Loucy (cell line): ENCODE measurements at regions not wholly inside any gene's neighbourhood (a gene's known extent, or its start where the extent isn't known, plus 50 kb on each side); places are given as distances from the start of the nearest gene placed in this dataset.

Source experiments
- H2AFZ ChIP-seq: fragments of 200-600 bp; sonication (generic); 2 replicates; pipeline ENCODE4 v1.6.0; 2016; ENCODE audit warnings: antibody characterized with exemption, mild to moderate bottlenecking, low read length, moderate library complexity
- H3F3A ChIP-seq: fragments of 200-600 bp; 2 replicates; pipeline ENCODE4 v1.6.0; 2016; ENCODE audit warnings: antibody characterized with exemption, low read depth, mild to moderate bottlenecking
- H3K27me3 ChIP-seq: fragments of 200-600 bp; sonication (generic); 2 replicates; pipeline ENCODE4 v1.6.1; 2014; ENCODE audit warnings: low read length, mild to moderate bottlenecking; ENCODE audit not compliant: insufficient read depth, poor library complexity, severe bottlenecking
- H3K36me3 ChIP-seq: fragments of 200-600 bp; sonication (generic); 2 replicates; pipeline ENCODE4 v1.6.1; 2016; ENCODE audit warnings: low read length; ENCODE audit not compliant: insufficient read depth
- H3K4me1 ChIP-seq: fragments of 200-600 bp; sonication (generic); 2 replicates; pipeline ENCODE4 v1.5.1; 2014; ENCODE audit warnings: low read length, mild to moderate bottlenecking; ENCODE audit not compliant: insufficient read depth, poor library complexity, severe bottlenecking
- H3K4me2 ChIP-seq: fragments of 200-600 bp; sonication (generic); 2 replicates; pipeline ENCODE4 v1.6.0; 2014; ENCODE audit warnings: antibody characterized with exemption, low read length, low read depth, mild to moderate bottlenecking; ENCODE audit not compliant: poor library complexity, severe bottlenecking
- H3K4me3 ChIP-seq: fragments of 200-600 bp; sonication (generic); 2 replicates; pipeline ENCODE4 v1.5.1; 2014; ENCODE audit warnings: low read length, mild to moderate bottlenecking, mixed read lengths; ENCODE audit not compliant: poor library complexity, severe bottlenecking
- H3K79me2 ChIP-seq: fragments of 200-600 bp; sonication (generic); 2 replicates; pipeline ENCODE4 v1.6.1; 2014; ENCODE audit warnings: low read length; ENCODE audit not compliant: insufficient read depth
- H3K9ac ChIP-seq: fragments of 200-600 bp; sonication (generic); 2 replicates; pipeline ENCODE4 v1.6.0; 2014; ENCODE audit warnings: mild to moderate bottlenecking, low read depth, low read length, moderate library complexity; ENCODE audit not compliant: poor library complexity, severe bottlenecking
- H3K9me2 ChIP-seq: fragments of 200-600 bp; sonication (generic); replicated peaks from 2 replicates; pipeline ENCODE4 v1.6.1; 2016; ENCODE audit warnings: low read depth, low read length, mixed read lengths
- H3K9me3 ChIP-seq: fragments of 200-600 bp; sonication (generic); 2 replicates; pipeline ENCODE4 v1.6.1; 2014; ENCODE audit warnings: mild to moderate bottlenecking, antibody characterized with exemption, low read length, low read depth; ENCODE audit not compliant: insufficient read depth
- H4K20me1 ChIP-seq: fragments of 200-600 bp; sonication (generic); 2 replicates; pipeline ENCODE4 v1.6.0; 2014; ENCODE audit warnings: antibody characterized with exemption, low read length, mild to moderate bottlenecking; ENCODE audit not compliant: insufficient read depth, poor library complexity, severe bottlenecking
- EZH2phosphoT487 ChIP-seq: fragments of 200-600 bp; IDR thresholded peaks from 2 replicates; pipeline ENCODE4 v1.6.1; 2018; ENCODE audit warnings: antibody characterized with exemption, mild to moderate bottlenecking, moderate library complexity, borderline replicate concordance
- TF ChIP-seq, protein P1 (sequence below): fragments of 200-600 bp; sonication (generic); conservative IDR thresholded peaks from 2 replicates; pipeline ENCODE4 v1.5.1; 2014; ENCODE audit warnings: mild to moderate bottlenecking, antibody characterized with exemption, low read length

DNA sequence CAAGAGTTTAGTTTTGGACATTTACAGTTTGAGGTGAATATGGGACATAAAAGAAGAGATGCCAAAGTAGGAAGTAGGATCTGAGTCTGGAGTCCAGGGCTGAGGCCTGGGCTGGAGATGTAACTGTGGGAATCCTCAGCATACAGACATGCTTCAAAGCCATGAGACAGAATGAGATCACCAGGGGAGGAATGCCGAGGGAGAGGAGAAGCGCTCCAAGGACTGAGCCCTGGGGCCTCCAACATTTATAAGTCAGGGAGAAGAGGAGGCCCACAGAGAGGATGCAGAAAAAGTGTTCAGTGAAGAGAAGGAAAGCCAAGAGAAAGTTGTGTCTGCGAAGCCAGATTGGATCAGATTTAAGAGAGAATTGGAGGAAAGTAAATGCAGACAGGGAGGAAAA, 277.5 kb upstream of the MYOCD start:
- Histone ChIP-seq H3K4me3 (no peak overlapping the region), H3K4me2 (no peak overlapping the region), H2AFZ (no peak overlapping the region), H3K27me3 (no peaks in the 10 kb centered on the region), H3F3A (no peaks in the 10 kb centered on the region), H3K9ac (no peak overlapping the region), H3K79me2 (no peaks in the 10 kb centered on the region), H3K9me3 (peaks cover 3% of the 10 kb centered on the region; the same call in 1 of the 2 replicates), H3K4me1 (no peaks in the 10 kb centered on the region), H4K20me1 (no peaks in the 10 kb centered on the region), H3K9me2 (no peaks in the 10 kb centered on the region), H3K36me3 (no peaks in the 10 kb centered on the region)
- TF ChIP-seq, protein P1, sequence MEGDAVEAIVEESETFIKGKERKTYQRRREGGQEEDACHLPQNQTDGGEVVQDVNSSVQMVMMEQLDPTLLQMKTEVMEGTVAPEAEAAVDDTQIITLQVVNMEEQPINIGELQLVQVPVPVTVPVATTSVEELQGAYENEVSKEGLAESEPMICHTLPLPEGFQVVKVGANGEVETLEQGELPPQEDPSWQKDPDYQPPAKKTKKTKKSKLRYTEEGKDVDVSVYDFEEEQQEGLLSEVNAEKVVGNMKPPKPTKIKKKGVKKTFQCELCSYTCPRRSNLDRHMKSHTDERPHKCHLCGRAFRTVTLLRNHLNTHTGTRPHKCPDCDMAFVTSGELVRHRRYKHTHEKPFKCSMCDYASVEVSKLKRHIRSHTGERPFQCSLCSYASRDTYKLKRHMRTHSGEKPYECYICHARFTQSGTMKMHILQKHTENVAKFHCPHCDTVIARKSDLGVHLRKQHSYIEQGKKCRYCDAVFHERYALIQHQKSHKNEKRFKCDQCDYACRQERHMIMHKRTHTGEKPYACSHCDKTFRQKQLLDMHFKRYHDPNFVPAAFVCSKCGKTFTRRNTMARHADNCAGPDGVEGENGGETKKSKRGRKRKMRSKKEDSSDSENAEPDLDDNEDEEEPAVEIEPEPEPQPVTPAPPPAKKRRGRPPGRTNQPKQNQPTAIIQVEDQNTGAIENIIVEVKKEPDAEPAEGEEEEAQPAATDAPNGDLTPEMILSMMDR: no peak
- TF ChIP-seq EZH2phosphoT487: no peak

DNA sequence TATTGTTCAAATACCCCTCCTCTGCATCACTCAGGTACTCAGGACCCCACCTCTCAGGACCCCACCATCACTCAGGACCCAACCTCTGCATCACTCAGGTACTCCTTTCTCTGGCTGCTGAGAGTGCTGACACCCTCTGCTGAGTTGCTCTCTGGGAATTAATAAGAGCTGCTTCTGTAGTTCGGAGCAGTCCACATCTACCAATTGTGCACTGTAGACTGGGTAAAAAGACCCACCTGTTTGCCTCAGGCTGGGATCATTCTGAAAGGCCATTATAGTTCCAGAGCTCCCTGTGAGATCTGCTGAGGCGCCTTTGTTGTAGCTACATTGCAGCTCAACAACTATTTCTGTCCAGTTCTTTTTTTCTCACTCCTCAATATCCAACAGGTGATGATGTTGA, 276.3 kb upstream of the MYOCD start:
- Histone ChIP-seq H3F3A (no peaks in the 10 kb centered on the region), H3K36me3 (no peaks in the 10 kb centered on the region), H3K9me2 (no peaks in the 10 kb centered on the region), H3K9me3 (peaks cover 8% of the 10 kb centered on the region; the same call in 1 of the 2 replicates), H2AFZ (no peak overlapping the region), H3K4me2 (no peak overlapping the region), H3K4me3 (no peak overlapping the region), H3K79me2 (no peaks in the 10 kb centered on the region), H3K27me3 (no peaks in the 10 kb centered on the region), H3K4me1 (no peaks in the 10 kb centered on the region), H3K9ac (no peak overlapping the region), H4K20me1 (no peaks in the 10 kb centered on the region)
- TF ChIP-seq, protein P1: no peak
- TF ChIP-seq EZH2phosphoT487: no peak

DNA sequence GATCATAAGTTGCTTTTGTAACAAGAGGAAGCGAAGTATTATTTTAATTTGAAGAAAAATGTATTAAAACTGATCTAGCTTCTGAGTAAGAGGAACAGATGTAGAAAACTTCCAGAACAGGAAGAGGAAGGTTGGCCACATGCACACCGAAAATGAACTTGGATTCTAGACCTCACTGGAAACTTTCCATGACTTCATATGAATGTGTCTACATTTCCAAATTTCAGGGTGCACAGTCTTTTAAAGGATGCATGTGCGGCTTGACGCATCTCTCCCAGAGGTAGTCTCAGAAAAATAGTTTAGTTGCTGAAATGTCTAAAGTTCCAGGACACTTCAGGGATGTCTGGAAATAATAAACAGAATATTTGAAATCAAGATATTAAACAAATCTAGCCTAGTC, 275.1 kb upstream of the MYOCD start:
- Histone ChIP-seq H3K9me3 (peaks cover 8% of the 10 kb centered on the region; the same call in 1 of the 2 replicates), H3K4me2 (no peak overlapping the region), H3K9ac (no peak overlapping the region), H3K4me3 (no peak overlapping the region), H3K9me2 (no peaks in the 10 kb centered on the region), H3K4me1 (no peaks in the 10 kb centered on the region), H3K36me3 (no peaks in the 10 kb centered on the region), H3K79me2 (no peaks in the 10 kb centered on the region), H3K27me3 (no peaks in the 10 kb centered on the region), H2AFZ (no peak overlapping the region), H4K20me1 (no peaks in the 10 kb centered on the region), H3F3A (no peaks in the 10 kb centered on the region)
- TF ChIP-seq EZH2phosphoT487: no peak
- TF ChIP-seq, protein P1: no peak
